HEK293T (cell line): ENCODE measurements at regions not wholly inside any gene's neighbourhood (a gene's known extent, or its start where the extent isn't known, plus 50 kb on each side); places are given as distances from the start of the nearest gene placed in this dataset.

Experiments used
- BHLHE40 ChIP-seq: fragments of 450-650 bp; IDR thresholded peaks from 2 replicates; pipeline ENCODE4 v1.6.1; 2016; ENCODE audit warnings: mild to moderate bottlenecking, moderate library complexity, borderline replicate concordance
- CTBP1 ChIP-seq: fragments of 450-650 bp; IDR thresholded peaks from 2 replicates; pipeline ENCODE4 v1.6.1; 2016; ENCODE audit warnings: borderline replicate concordance
- ELF4 ChIP-seq: fragments of 450-650 bp; IDR thresholded peaks from 2 replicates; pipeline ENCODE4 v1.6.1; 2017; ENCODE audit warnings: antibody characterized with exemption
- FOXA1 ChIP-seq: fragments of 450-650 bp; IDR thresholded peaks from 2 replicates; pipeline ENCODE4 v1.6.1; 2016; ENCODE audit warnings: mild to moderate bottlenecking
- FOXK2 ChIP-seq: fragments of 450-650 bp; IDR thresholded peaks from 2 replicates; pipeline ENCODE4 v1.6.1; 2016; ENCODE audit warnings: mild to moderate bottlenecking
- FOXM1 ChIP-seq: fragments of 450-650 bp; IDR thresholded peaks from 2 replicates; pipeline ENCODE4 v1.6.1; 2017; ENCODE audit warnings: mild to moderate bottlenecking, borderline replicate concordance
- HDGF ChIP-seq: fragments of 450-650 bp; IDR thresholded peaks from 2 replicates; pipeline ENCODE4 v1.6.1; 2017; ENCODE audit warnings: antibody characterized with exemption, borderline replicate concordance
- SP1 ChIP-seq: fragments of 450-650 bp; IDR thresholded peaks from 2 replicates; pipeline ENCODE4 v1.6.1; 2017
- SUZ12 ChIP-seq: fragments of 450-650 bp; IDR thresholded peaks from 2 replicates; pipeline ENCODE4 v1.6.1; 2016; ENCODE audit warnings: mild to moderate bottlenecking
- ZNF384 ChIP-seq: fragments of 450-650 bp; IDR thresholded peaks from 2 replicates; pipeline ENCODE4 v1.6.1; 2016
- TF ChIP-seq, protein P1 (sequence below): fragments of 450-650 bp; IDR thresholded peaks from 2 replicates; pipeline ENCODE4 v1.6.1; 2016

DNA sequence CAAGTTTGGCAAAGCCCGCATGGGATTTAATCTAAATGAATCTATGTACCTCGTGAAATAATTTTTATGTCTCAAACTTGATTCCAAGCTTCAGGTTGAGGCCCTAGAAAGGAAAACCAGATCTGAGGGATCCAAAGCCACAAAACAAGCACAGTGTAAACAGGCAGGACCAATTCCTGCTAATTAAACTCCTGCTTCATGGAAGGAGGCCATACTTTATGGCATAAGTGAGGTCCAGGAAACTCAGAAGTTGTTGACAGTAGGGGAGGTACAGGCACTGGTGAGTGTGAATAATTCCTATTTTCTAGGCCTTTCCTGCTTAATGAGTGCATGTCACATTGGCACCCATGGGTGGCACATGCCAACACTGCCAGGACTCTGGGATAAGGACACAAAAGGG lies 648.6 kb upstream of the SGCD start:
- TF ChIP-seq SP1 (no peak), HDGF (no peak), SUZ12 (no peak), ZNF384 (no peak), ELF4 (no peak), CTBP1 (no peak), FOXM1 (no peak), FOXA1 (no peak), FOXK2 (no peak), BHLHE40 (no peak)
- TF ChIP-seq, protein P1, sequence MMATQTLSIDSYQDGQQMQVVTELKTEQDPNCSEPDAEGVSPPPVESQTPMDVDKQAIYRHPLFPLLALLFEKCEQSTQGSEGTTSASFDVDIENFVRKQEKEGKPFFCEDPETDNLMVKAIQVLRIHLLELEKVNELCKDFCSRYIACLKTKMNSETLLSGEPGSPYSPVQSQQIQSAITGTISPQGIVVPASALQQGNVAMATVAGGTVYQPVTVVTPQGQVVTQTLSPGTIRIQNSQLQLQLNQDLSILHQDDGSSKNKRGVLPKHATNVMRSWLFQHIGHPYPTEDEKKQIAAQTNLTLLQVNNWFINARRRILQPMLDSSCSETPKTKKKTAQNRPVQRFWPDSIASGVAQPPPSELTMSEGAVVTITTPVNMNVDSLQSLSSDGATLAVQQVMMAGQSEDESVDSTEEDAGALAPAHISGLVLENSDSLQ, result no peak
